NCI-H345 (cell line): ENCODE measurements at regions not wholly inside any gene's neighbourhood (a gene's known extent, or its start where the extent isn't known, plus 50 kb on each side); places are given as distances from the start of the nearest gene placed in this dataset.

Source experiments
- DNase-seq: peaks from one replicate; lab custom pipeline; 2025; lab: John Stamatoyannopoulos, UW

- no peak for DNase-seq
These were observed 157.6 kb upstream of the NDUFV2 start for GRCh38 chr18:8944871-8945245.

GRCh38 chr18:8945514-8945913 is 157.0 kb upstream of the NDUFV2 start:
- no peak for DNase-seq

GRCh38 chr18:8946066-8946838 is 156.2 kb upstream of the NDUFV2 start:
- no peak for DNase-seq

- DNase-seq: no peak
These were observed 154.9 kb upstream of the NDUFV2 start for GRCh38 chr18:8947566-8947965.

GRCh38 chr18:8948011-8948410 is 154.5 kb upstream of the NDUFV2 start:
- DNase-seq: no peak

- no peak for DNase-seq
These were observed 153.9 kb upstream of the NDUFV2 start for GRCh38 chr18:8948471-8949149.

GRCh38 chr18:8949206-8949605 is 153.3 kb upstream of the NDUFV2 start:
- no peak for DNase-seq

GRCh38 chr18:8951491-8951890 is 151.0 kb upstream of the NDUFV2 start:
- no peak for DNase-seq

GRCh38 chr18:8952174-8952573 is 150.3 kb upstream of the NDUFV2 start:
- no peak for DNase-seq

- no peak for DNase-seq
These were observed 149.4 kb upstream of the NDUFV2 start for GRCh38 chr18:8952769-8953760.

GRCh38 chr18:8957731-8958130 is 144.8 kb upstream of the NDUFV2 start:
- DNase-seq: peak; percentile 27

GRCh38 chr18:8958660-8959059 is 143.8 kb upstream of the NDUFV2 start:
- no peak for DNase-seq

- DNase-seq: no peak
These were observed 142.9 kb upstream of the NDUFV2 start for GRCh38 chr18:8959551-8960135.

GRCh38 chr18:8960740-8961657 is 141.5 kb upstream of the NDUFV2 start:
- no peak for DNase-seq

GRCh38 chr18:8962192-8962779 is 140.2 kb upstream of the NDUFV2 start:
- DNase-seq: no peak

GRCh38 chr18:8962855-8963635 is 139.5 kb upstream of the NDUFV2 start:
- DNase-seq: no peak

GRCh38 chr18:8963876-8964275 is 138.6 kb upstream of the NDUFV2 start:
- DNase-seq: no peak

- no peak for DNase-seq
These were observed 137.1 kb upstream of the NDUFV2 start for GRCh38 chr18:8965398-8965797.

GRCh38 chr18:8966821-8967220 is 135.7 kb upstream of the NDUFV2 start:
- DNase-seq: no peak

GRCh38 chr18:8967573-8967972 is 134.9 kb upstream of the NDUFV2 start:
- DNase-seq: no peak
